BJ (cell line): ENCODE measurements at regions not wholly inside any gene's neighbourhood (a gene's known extent, or its start where the extent isn't known, plus 50 kb on each side); places are given as distances from the start of the nearest gene placed in this dataset.

ENCODE experiments used
- CTCF ChIA-PET: fragments of 350-600 bp; formaldehyde crosslinking; extraction: SDS; loops from one replicate; lab custom pipeline; 2021; ENCODE audit warnings: antibody characterized with exemption, inconsistent platforms; lab: Yijun Ruan, JAX
- POLR2A ChIA-PET: fragments of 300-600 bp; sonication (Branson Sonifier 250); formaldehyde crosslinking; extraction: SDS; loops from one replicate; lab custom pipeline; 2021; ENCODE audit warnings: antibody characterized with exemption; lab: Charles Lee
- DNase-seq: peaks from one replicate; pipeline ENCODE4 v3.0.0-alpha.2; 2011; ENCODE audit warnings: low read depth
- H3K27me3 ChIP-seq: 2 replicates; pipeline ENCODE4 v1.6.0; 2011; ENCODE audit warnings: low read length; ENCODE audit not compliant: control insufficient read depth, insufficient read depth
- H3K36me3 ChIP-seq: 2 replicates; pipeline ENCODE4 v1.5.1; 2011; ENCODE audit warnings: low read length; ENCODE audit not compliant: control insufficient read depth, insufficient read depth
- H3K4me3 ChIP-seq: 2 replicates; pipeline ENCODE4 v1.5.1; 2011; ENCODE audit warnings: low read depth, mild to moderate bottlenecking, control low read depth, low read length
- CTCF ChIP-seq: IDR thresholded peaks from 2 replicates; pipeline ENCODE4 v1.5.1; 2011; ENCODE audit warnings: low read depth, mild to moderate bottlenecking, control low read depth, inconsistent platforms, low read length, moderate library complexity; ENCODE audit not compliant: insufficient read depth

- DNase-seq: no peak
- H3K36me3 ChIP-seq: no peaks in the 10 kb centered on the region
- ChIA-PET POLR2A (no interaction called here), CTCF (interaction anchor here (1.0 to 1.3 kb wide), 2 partner anchors 38 to 281 kb away, joined by 3 read pairs; no protein-coding TSS in a partner anchor)
- H3K27me3 ChIP-seq: no peaks in the 10 kb centered on the region
- no peak overlapping the region for H3K4me3 ChIP-seq
- TF ChIP-seq CTCF: no peak
These were observed 123.1 kb upstream of the PIEZO2 start for GRCh38 chr18:11272516-11272915.

- POLR2A ChIA-PET: no interaction called here
- no peaks in the 10 kb centered on the region for H3K36me3 ChIP-seq
- no peaks in the 10 kb centered on the region for H3K27me3 ChIP-seq
- CTCF ChIA-PET: interaction anchor here (1.0 to 1.3 kb wide), 2 partner anchors 39 to 281 kb away, joined by 3 read pairs; no protein-coding TSS in a partner anchor
- no peak for DNase-seq
- no peak for TF ChIP-seq CTCF
- no peak overlapping the region for H3K4me3 ChIP-seq
These were observed 122.6 kb upstream of the PIEZO2 start for GRCh38 chr18:11271954-11272353.

GRCh38 chr18:11269257-11269656 is 119.9 kb upstream of the PIEZO2 start:
- DNase-seq: peak; percentile 18
- H3K36me3 ChIP-seq: no peaks in the 10 kb centered on the region
- CTCF ChIA-PET: no interaction called here
- H3K4me3 ChIP-seq: no peak overlapping the region
- no peaks in the 10 kb centered on the region for H3K27me3 ChIP-seq
- POLR2A ChIA-PET: no interaction called here
- TF ChIP-seq CTCF: no peak

GRCh38 chr18:11268741-11269233 is 119.4 kb upstream of the PIEZO2 start:
- TF ChIP-seq CTCF: no peak
- ChIA-PET CTCF (no interaction called here), POLR2A (no interaction called here)
- peak; percentile 24 for DNase-seq
- H3K27me3 ChIP-seq: no peaks in the 10 kb centered on the region
- H3K36me3 ChIP-seq: no peaks in the 10 kb centered on the region
- H3K4me3 ChIP-seq: no peak overlapping the region

- Histone ChIP-seq H3K4me3 (no peak overlapping the region), H3K36me3 (no peaks in the 10 kb centered on the region), H3K27me3 (no peaks in the 10 kb centered on the region)
- ChIA-PET CTCF (no interaction called here), POLR2A (no interaction called here)
- TF ChIP-seq CTCF: no peak
- DNase-seq: no peak
These were observed 118.8 kb upstream of the PIEZO2 start for GRCh38 chr18:11268153-11268552.
